NT2/D1 (cell line): ENCODE measurements at regions not wholly inside any gene's neighbourhood (a gene's known extent, or its start where the extent isn't known, plus 50 kb on each side); places are given as distances from the start of the nearest gene placed in this dataset.

Source experiments
- SUZ12 ChIP-seq: IDR thresholded peaks from 2 replicates; pipeline ENCODE4 v1.6.1; 2011; ENCODE audit not compliant: insufficient read length, insufficient read depth; ENCODE audit errors: extremely low read depth
- ZNF274 ChIP-seq: IDR thresholded peaks from 2 replicates; pipeline ENCODE4 v1.6.1; 2011; ENCODE audit warnings: mild to moderate bottlenecking, low read depth, low read length

DNA sequence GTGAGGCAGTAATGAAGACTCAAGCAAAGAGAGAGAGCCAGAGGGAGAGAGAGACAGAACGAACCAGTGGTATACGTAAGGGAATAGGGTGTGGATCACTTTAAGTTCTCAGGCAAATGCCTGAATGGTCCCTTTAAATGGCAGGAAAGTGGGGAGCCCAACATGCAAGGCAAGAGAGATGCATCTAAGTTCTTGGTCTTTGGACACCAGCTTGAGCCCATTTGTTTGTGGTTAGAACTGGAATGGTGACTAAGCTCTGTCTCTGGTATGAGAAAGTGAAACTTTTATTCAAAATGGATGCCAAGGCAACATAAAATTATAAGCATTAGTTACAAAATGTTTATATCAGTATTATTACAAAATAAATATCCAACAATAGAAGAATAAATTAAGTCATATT, 192.2 kb upstream of the ALG10 start:
- no peak for TF ChIP-seq ZNF274
- no peak for TF ChIP-seq SUZ12
